ENCODE measurements at regions not wholly inside any gene's neighbourhood (a gene's known extent, or its start where the extent isn't known, plus 50 kb on each side); places are given as distances from the start of the nearest gene placed in this dataset.

GRCh38 chr9:103731541-103731940 lies 362.6 kb upstream of the SMC2 start (continued):
- TF ChIP-seq BACH1 (IDR thresholded peaks at IDR 0.05; ENCODE audit: low read length): no peak
- no peak for TF ChIP-seq CTCF (IDR thresholded peaks at IDR 0.05; ENCODE audit: control extremely low read depth in 1 of 3, insufficient read depth in 1 of 3, low read depth in 1 of 3, low read length in 3 of 3)
